IMR-90 (cell line): ENCODE measurements at regions not wholly inside any gene's neighbourhood (a gene's known extent, or its start where the extent isn't known, plus 50 kb on each side); places are given as distances from the start of the nearest gene placed in this dataset.

Experiments used
- ATAC-seq: fragments of 200-7000 bp; cut with Tn5 transposase; 2 replicates; pipeline ENCODE4 v1.9.1; 2020; ENCODE audit warnings: low read depth, mild to moderate bottlenecking, moderate library complexity
- BruUV-seq: library from RNA; stranded (reverse); fragments of 400-500 nt; replicated peaks from 2 replicates; lab custom pipeline; 2021; lab: Mats Ljungman, UMichigan
- CTCF ChIA-PET: fragments of 300-600 bp; formaldehyde crosslinking; extraction: SDS; loops from one replicate; lab custom pipeline; 2021; ENCODE audit warnings: antibody characterized with exemption; lab: Yijun Ruan, JAX
- POLR2A ChIA-PET: fragments of 300-600 bp; sonication (Branson Sonifier 250); formaldehyde crosslinking; loops from one replicate; lab custom pipeline; 2022; ENCODE audit warnings: antibody characterized with exemption; ENCODE audit not compliant: unreplicated experiment; lab: Charles Lee
- DNase-seq: peaks from one replicate; pipeline ENCODE4 v3.0.0; 2013
- H2AFZ ChIP-seq: replicated peaks from 2 replicates; pipeline ENCODE3; 2013; ENCODE audit warnings: low read length, mild to moderate bottlenecking; ENCODE audit not compliant: poor library complexity
- H2AK5ac ChIP-seq: 2 replicates; pipeline ENCODE4 v1.6.1; 2013; ENCODE audit warnings: low read depth, low read length, inconsistent platforms
- H2AK9ac ChIP-seq: replicated peaks from 2 replicates; pipeline ENCODE3; 2013; ENCODE audit warnings: mild to moderate bottlenecking, low read depth, low read length, moderate library complexity; ENCODE audit not compliant: poor library complexity
- H2BK120ac ChIP-seq: 2 replicates; pipeline ENCODE4 v1.6.1; 2013; ENCODE audit warnings: low read depth, low read length, inconsistent platforms
- H2BK15ac ChIP-seq: 3 replicates; pipeline ENCODE4 v1.6.1; 2013; ENCODE audit warnings: low read depth, low read length, inconsistent platforms
- H2BK20ac ChIP-seq: 2 replicates; pipeline ENCODE4 v1.6.1; 2013; ENCODE audit warnings: low read depth, mild to moderate bottlenecking, inconsistent platforms, low read length, moderate library complexity
- H2BK5ac ChIP-seq: 2 replicates; pipeline ENCODE4 v1.6.1; 2013; ENCODE audit warnings: mild to moderate bottlenecking, low read depth, low read length, inconsistent platforms; ENCODE audit not compliant: poor library complexity, severe bottlenecking
- H3K14ac ChIP-seq: replicated peaks from 2 replicates; pipeline ENCODE4 v1.6.1; 2013; ENCODE audit warnings: low read depth, low read length, inconsistent platforms
- H3K18ac ChIP-seq: 2 replicates; pipeline ENCODE4 v1.6.1; 2013; ENCODE audit warnings: low read depth, low read length, control low read depth
- H3K23ac ChIP-seq: 2 replicates; pipeline ENCODE4 v1.6.1; 2013; ENCODE audit warnings: low read depth, low read length, inconsistent platforms
- H3K27ac ChIP-seq: 2 replicates; pipeline ENCODE4 v1.5.1; 2013; ENCODE audit warnings: mild to moderate bottlenecking, control low read depth, low read length; ENCODE audit not compliant: insufficient read depth
- H3K27me3 ChIP-seq: 2 replicates; pipeline ENCODE4 v1.6.1; 2013; ENCODE audit warnings: low read length; ENCODE audit not compliant: control insufficient read depth, insufficient read depth
- H3K36me3 ChIP-seq: 2 replicates; pipeline ENCODE4 v1.6.1; 2013; ENCODE audit warnings: low read length, mixed read lengths; ENCODE audit not compliant: control insufficient read depth, insufficient read depth
- H3K4ac ChIP-seq: 2 replicates; pipeline ENCODE4 v1.6.1; 2013; ENCODE audit warnings: low read depth, low read length, inconsistent platforms
- H3K4me1 ChIP-seq: 2 replicates; pipeline ENCODE4 v1.6.1; 2013; ENCODE audit warnings: low read length, mixed read lengths; ENCODE audit not compliant: control insufficient read depth, insufficient read depth
- H3K4me2 ChIP-seq: 2 replicates; pipeline ENCODE4 v1.6.1; 2013; ENCODE audit warnings: low read depth, mild to moderate bottlenecking, control low read depth, low read length, moderate library complexity
- H3K4me3 ChIP-seq: 2 replicates; pipeline ENCODE4 v1.5.1; 2013; ENCODE audit warnings: low read depth, mild to moderate bottlenecking, control low read depth, low read length, moderate library complexity; ENCODE audit not compliant: insufficient read depth
- H3K56ac ChIP-seq: 2 replicates; pipeline ENCODE4 v1.6.1; 2013; ENCODE audit warnings: low read length, inconsistent platforms; ENCODE audit not compliant: insufficient read depth; ENCODE audit errors: extremely low read depth
- H3K79me1 ChIP-seq, 2 experiments: 2 replicates each; pipeline ENCODE4 v1.6.1; 2013; ENCODE audit warnings: low read length in 2 of 2, inconsistent platforms in 1 of 2, low read depth in 1 of 2
- H3K9ac ChIP-seq: 2 replicates; pipeline ENCODE4 v1.6.1; 2013; ENCODE audit warnings: low read depth, low read length, control low read depth
- H3K9me1 ChIP-seq: 2 replicates; pipeline ENCODE4 v1.6.1; 2013; ENCODE audit warnings: low read length, inconsistent platforms; ENCODE audit not compliant: insufficient read depth
- H3K9me3 ChIP-seq: 2 replicates; pipeline ENCODE4 v1.6.1; 2013; ENCODE audit warnings: low read length; ENCODE audit not compliant: control insufficient read depth, insufficient read depth
- H4K20me1 ChIP-seq: 2 replicates; pipeline ENCODE4 v1.6.1; 2013; ENCODE audit warnings: low read length, inconsistent platforms; ENCODE audit not compliant: insufficient read depth
- H4K5ac ChIP-seq: 2 replicates; pipeline ENCODE4 v1.6.1; 2013; ENCODE audit warnings: mild to moderate bottlenecking, low read depth, low read length, control low read depth
- H4K8ac ChIP-seq, 2 experiments: 2 replicates each; pipeline ENCODE4 v1.6.1; 2013; ENCODE audit warnings: low read depth in 2 of 2, low read length in 2 of 2, control low read depth in 1 of 2, inconsistent platforms in 1 of 2
- H4K91ac ChIP-seq: 2 replicates; pipeline ENCODE4 v1.6.1; 2013; ENCODE audit warnings: low read depth, low read length, inconsistent platforms; ENCODE audit not compliant: insufficient read depth
- WGBS, 2 experiments: methylation state at CpG; one replicate each; pipeline versions ENCODE4 v1.1.5 to v1.1.7; 2013; ENCODE audit warnings: missing lambda C conversion rate in 2 of 2; ENCODE audit not compliant: insufficient read length in 1 of 2; ENCODE audit errors: extremely low coverage in 2 of 2; 5-methylcytosine and 5-hydroxymethylcytosine counted together
- dilution Hi-C: fragments of 300-500 bp; cut with HindIII; formaldehyde crosslinking; loops from one replicate; pipeline ENCODE4 v1.14.3; 2018; ENCODE audit warnings: low sequenced_read_pairs; ENCODE audit not compliant: unreplicated experiment
- in situ Hi-C: fragments of 300-500 bp; cut with MboI; formaldehyde crosslinking; loops from 3 replicates; pipeline ENCODE4 v1.14.3; 2019; ENCODE audit warnings: low sequenced_read_pairs, inconsistent platforms, mixed read lengths
- intact Hi-C: fragments of 100-400 bp; cut with micrococcal nuclease; formaldehyde crosslinking; loops from 2 replicates; pipeline ENCODE4 v1.10.0; 2022
- TF ChIP-seq, protein P1 (sequence below): conservative IDR thresholded peaks from 2 replicates; pipeline ENCODE4 v1.5.1; 2012; ENCODE audit warnings: mild to moderate bottlenecking, low read depth, low read length, improper control_type of control experiment

DNA sequence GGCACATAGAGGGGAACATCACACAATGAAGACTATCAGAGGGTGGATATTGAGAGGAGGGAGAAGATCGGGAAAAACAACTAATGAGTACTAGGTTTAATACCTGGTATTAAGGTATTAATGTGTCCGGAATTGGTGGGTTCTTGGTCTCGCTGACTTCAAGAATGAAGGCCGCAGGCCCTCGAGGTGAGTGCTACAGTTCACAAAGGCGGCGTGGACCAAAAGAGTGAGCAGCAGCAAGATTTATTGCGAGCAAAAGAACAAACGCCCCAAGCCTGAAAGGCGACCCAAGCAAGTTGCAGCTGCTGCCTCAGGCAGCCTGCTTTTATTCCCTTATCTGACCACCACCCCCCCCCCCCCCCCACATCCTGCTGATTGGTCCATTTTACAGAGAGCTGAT, 2022.8 kb downstream of the NCAM2 start:
- Histone ChIP-seq H2BK20ac (no peak overlapping the region), H3K4me1 (no peaks in the 10 kb centered on the region), H3K4me2 (no peak overlapping the region), H2BK15ac (no peak overlapping the region), H3K9me3 (peaks cover 4% of the 10 kb centered on the region), H4K91ac (no peak overlapping the region), H4K20me1 (no peaks in the 10 kb centered on the region), H3K18ac (no peak overlapping the region), H3K4me3 (no peak overlapping the region), H3K14ac (no peak overlapping the region), H3K27me3 (no peaks in the 10 kb centered on the region), H2AK5ac (no peak overlapping the region), H3K79me1 (no peaks in the 10 kb centered on the region), H2BK120ac (no peak overlapping the region), H2AK9ac (no peak overlapping the region), H4K5ac (no peak overlapping the region), H3K23ac (no peak overlapping the region), H3K56ac (no peak overlapping the region), H3K9ac (no peak overlapping the region), H3K27ac (no peak overlapping the region), H3K9me1 (no peaks in the 10 kb centered on the region), H3K4ac (no peak overlapping the region), H2AFZ (no peak overlapping the region), H4K8ac (no peak overlapping the region), H2BK5ac (no peak overlapping the region), H3K36me3 (no peaks in the 10 kb centered on the region)
- TF ChIP-seq, protein P1, sequence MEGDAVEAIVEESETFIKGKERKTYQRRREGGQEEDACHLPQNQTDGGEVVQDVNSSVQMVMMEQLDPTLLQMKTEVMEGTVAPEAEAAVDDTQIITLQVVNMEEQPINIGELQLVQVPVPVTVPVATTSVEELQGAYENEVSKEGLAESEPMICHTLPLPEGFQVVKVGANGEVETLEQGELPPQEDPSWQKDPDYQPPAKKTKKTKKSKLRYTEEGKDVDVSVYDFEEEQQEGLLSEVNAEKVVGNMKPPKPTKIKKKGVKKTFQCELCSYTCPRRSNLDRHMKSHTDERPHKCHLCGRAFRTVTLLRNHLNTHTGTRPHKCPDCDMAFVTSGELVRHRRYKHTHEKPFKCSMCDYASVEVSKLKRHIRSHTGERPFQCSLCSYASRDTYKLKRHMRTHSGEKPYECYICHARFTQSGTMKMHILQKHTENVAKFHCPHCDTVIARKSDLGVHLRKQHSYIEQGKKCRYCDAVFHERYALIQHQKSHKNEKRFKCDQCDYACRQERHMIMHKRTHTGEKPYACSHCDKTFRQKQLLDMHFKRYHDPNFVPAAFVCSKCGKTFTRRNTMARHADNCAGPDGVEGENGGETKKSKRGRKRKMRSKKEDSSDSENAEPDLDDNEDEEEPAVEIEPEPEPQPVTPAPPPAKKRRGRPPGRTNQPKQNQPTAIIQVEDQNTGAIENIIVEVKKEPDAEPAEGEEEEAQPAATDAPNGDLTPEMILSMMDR, result no peak
- dilution Hi-C loops, result no loop called here
- ChIA-PET CTCF (interaction anchor here (0.7 kb wide), 1 partner anchor 963 kb away, joined by 8 read pairs; no protein-coding TSS in a partner anchor), POLR2A (no interaction called here)
- intact Hi-C loops, result no loop called here
- ATAC-seq, result no peak
- no peak for DNase-seq
- WGBS, 2 experiments, result 67% methylated on average over 1 of the region's 10 CpGs; no CpG with 5 or more reads in 1 of the 2 experiments
- BruUV-seq, result no TSS peak
- in situ Hi-C loops, result no loop called here
